HUES6 (cell line): ENCODE measurements at regions not wholly inside any gene's neighbourhood (a gene's known extent, or its start where the extent isn't known, plus 50 kb on each side); places are given as distances from the start of the nearest gene placed in this dataset.

Source experiments
- H3K27ac ChIP-seq: 2 replicates; pipeline ENCODE4 v1.7.0; 2013; ENCODE audit warnings: low read depth, mild to moderate bottlenecking, low read length, inconsistent platforms
- H3K27me3 ChIP-seq: 2 replicates; pipeline ENCODE4 v1.6.1; 2013; ENCODE audit warnings: low read length; ENCODE audit not compliant: control insufficient read depth, insufficient read depth
- H3K36me3 ChIP-seq: 2 replicates; pipeline ENCODE4 v1.6.1; 2013; ENCODE audit warnings: low read length; ENCODE audit not compliant: control insufficient read depth, insufficient read depth
- H3K4me1 ChIP-seq: 2 replicates; pipeline ENCODE4 v1.6.1; 2013; ENCODE audit warnings: low read length; ENCODE audit not compliant: control insufficient read depth, insufficient read depth
- H3K4me3 ChIP-seq: 2 replicates; pipeline ENCODE4 v1.5.1; 2013; ENCODE audit warnings: low read depth, low read length
- H3K9ac ChIP-seq: one replicate; pipeline ENCODE4 v1.6.1; 2013; ENCODE audit warnings: mild to moderate bottlenecking, low read length
- H3K9me3 ChIP-seq: 2 replicates; pipeline ENCODE4 v1.6.1; 2013; ENCODE audit warnings: low read depth, low read length; ENCODE audit not compliant: control insufficient read depth, insufficient read depth

GRCh38 chr20:51884561-51884960 is 82.2 kb upstream of the SALL4 start:
- H3K4me1 ChIP-seq = peaks cover 36% of the 10 kb centered on the region
- no peaks in the 10 kb centered on the region for H3K36me3 ChIP-seq
- H3K27me3 ChIP-seq = no peaks in the 10 kb centered on the region
- no peak overlapping the region for H3K9ac ChIP-seq
- no peak overlapping the region for H3K27ac ChIP-seq
- H3K9me3 ChIP-seq = no peaks in the 10 kb centered on the region
- H3K4me3 ChIP-seq = no peak overlapping the region

- Histone ChIP-seq H3K4me1 (peaks cover 4% of the 10 kb centered on the region; the same call in 1 of the 2 replicates), H3K9ac (no peak overlapping the region), H3K36me3 (no peaks in the 10 kb centered on the region), H3K4me3 (no peak overlapping the region), H3K27ac (no peak overlapping the region), H3K27me3 (no peaks in the 10 kb centered on the region), H3K9me3 (no peaks in the 10 kb centered on the region)
Measured at GRCh38 chr20:51880188-51880587, 77.9 kb upstream of the SALL4 start.

GRCh38 chr20:51876313-51876940 is 74.1 kb upstream of the SALL4 start:
- no peaks in the 10 kb centered on the region for H3K27me3 ChIP-seq
- H3K27ac ChIP-seq = no peak overlapping the region
- H3K4me1 ChIP-seq = peaks cover 4% of the 10 kb centered on the region; the same call in 1 of the 2 replicates
- H3K36me3 ChIP-seq = no peaks in the 10 kb centered on the region
- no peak overlapping the region for H3K9ac ChIP-seq
- H3K4me3 ChIP-seq = no peak overlapping the region
- no peaks in the 10 kb centered on the region for H3K9me3 ChIP-seq

- Histone ChIP-seq H3K27ac (no peak overlapping the region), H3K4me1 (peaks cover 4% of the 10 kb centered on the region; the same call in 1 of the 2 replicates), H3K36me3 (no peaks in the 10 kb centered on the region), H3K4me3 (no peak overlapping the region), H3K9ac (no peak overlapping the region), H3K27me3 (no peaks in the 10 kb centered on the region), H3K9me3 (no peaks in the 10 kb centered on the region)
Measured at GRCh38 chr20:51873652-51874051, 71.3 kb upstream of the SALL4 start.

GRCh38 chr20:51871943-51872342 is 69.6 kb upstream of the SALL4 start:
- no peak overlapping the region for H3K4me3 ChIP-seq
- no peaks in the 10 kb centered on the region for H3K9me3 ChIP-seq
- H3K4me1 ChIP-seq = peaks cover 1% of the 10 kb centered on the region; the same call in 1 of the 2 replicates
- no peak overlapping the region for H3K27ac ChIP-seq
- H3K27me3 ChIP-seq = no peaks in the 10 kb centered on the region
- no peak overlapping the region for H3K9ac ChIP-seq
- H3K36me3 ChIP-seq = no peaks in the 10 kb centered on the region

- H3K4me3 ChIP-seq = no peak overlapping the region
- H3K27ac ChIP-seq = no peak overlapping the region
- no peaks in the 10 kb centered on the region for H3K4me1 ChIP-seq
- H3K9ac ChIP-seq = no peak overlapping the region
- H3K9me3 ChIP-seq = no peaks in the 10 kb centered on the region
- H3K27me3 ChIP-seq = no peaks in the 10 kb centered on the region
- H3K36me3 ChIP-seq = no peaks in the 10 kb centered on the region
Measured at GRCh38 chr20:51869002-51869401, 66.7 kb upstream of the SALL4 start.

GRCh38 chr20:51867251-51867650 is 64.9 kb upstream of the SALL4 start:
- H3K27me3 ChIP-seq = no peaks in the 10 kb centered on the region
- no peak overlapping the region for H3K4me3 ChIP-seq
- no peaks in the 10 kb centered on the region for H3K9me3 ChIP-seq
- H3K36me3 ChIP-seq = no peaks in the 10 kb centered on the region
- H3K27ac ChIP-seq = no peak overlapping the region
- no peak overlapping the region for H3K9ac ChIP-seq
- H3K4me1 ChIP-seq = peaks cover 7% of the 10 kb centered on the region

GRCh38 chr20:51864967-51865366 is 62.6 kb upstream of the SALL4 start:
- Histone ChIP-seq H3K9me3 (no peaks in the 10 kb centered on the region), H3K36me3 (no peaks in the 10 kb centered on the region), H3K9ac (no peak overlapping the region), H3K27me3 (no peaks in the 10 kb centered on the region), H3K27ac (no peak overlapping the region), H3K4me3 (no peak overlapping the region), H3K4me1 (peaks cover 13% of the 10 kb centered on the region)

- no peaks in the 10 kb centered on the region for H3K9me3 ChIP-seq
- peaks cover 13% of the 10 kb centered on the region for H3K4me1 ChIP-seq
- H3K4me3 ChIP-seq = no peak overlapping the region
- H3K27ac ChIP-seq = no peak overlapping the region; the same call in 1 of the 2 replicates
- no peaks in the 10 kb centered on the region for H3K36me3 ChIP-seq
- no peaks in the 10 kb centered on the region for H3K27me3 ChIP-seq
- peak overlapping the region; percentile 25 for H3K9ac ChIP-seq
Measured at GRCh38 chr20:51862796-51863195, 60.5 kb upstream of the SALL4 start.

- Histone ChIP-seq H3K4me3 (no peak overlapping the region), H3K27me3 (no peaks in the 10 kb centered on the region), H3K36me3 (no peaks in the 10 kb centered on the region), H3K9ac (peak overlapping the region; percentile 45), H3K27ac (peak overlapping the region; percentile 0; the same call in 1 of the 2 replicates), H3K9me3 (no peaks in the 10 kb centered on the region), H3K4me1 (peaks cover 13% of the 10 kb centered on the region)
Measured at GRCh38 chr20:51861726-51862466, 59.6 kb upstream of the SALL4 start.

GRCh38 chr20:51860111-51860882 is 58.0 kb upstream of the SALL4 start:
- no peaks in the 10 kb centered on the region for H3K36me3 ChIP-seq
- H3K27ac ChIP-seq = peak overlapping the region; percentile 31; the same call in 1 of the 2 replicates
- H3K9ac ChIP-seq = peak overlapping the region; percentile 58
- no peaks in the 10 kb centered on the region for H3K27me3 ChIP-seq
- H3K4me1 ChIP-seq = peaks cover 13% of the 10 kb centered on the region
- H3K4me3 ChIP-seq = no peak overlapping the region
- no peaks in the 10 kb centered on the region for H3K9me3 ChIP-seq
